GM13976 (cell line): ENCODE measurements at regions not wholly inside any gene's neighbourhood (a gene's known extent, or its start where the extent isn't known, plus 50 kb on each side); places are given as distances from the start of the nearest gene placed in this dataset.

ENCODE experiments used
- DNase-seq: peaks from one replicate; pipeline ENCODE4 v3.0.0; 2012; ENCODE audit warnings: low spot score
- CTCF ChIP-seq: IDR thresholded peaks from 2 replicates; pipeline ENCODE4 v1.5.1; 2012; ENCODE audit warnings: borderline replicate concordance, mild to moderate bottlenecking; ENCODE audit not compliant: insufficient read depth; ENCODE audit errors: extremely low read depth, missing control alignments, control extremely low read depth
- in situ Hi-C: fragments of 300-500 bp; cut with MboI; formaldehyde crosslinking; loops from one replicate; pipeline ENCODE4 v1.12.0; 2022; ENCODE audit warnings: low sequenced_read_pairs, mixed read lengths, inconsistent platforms; ENCODE audit not compliant: unreplicated experiment

- in situ Hi-C loops = no loop called here
Measured at GRCh38 chr2:128384446-128384845, 65.8 kb upstream of the HS6ST1 start.

GRCh38 chr2:128384956-128385355, 66.3 kb upstream of the HS6ST1 start:
- TF ChIP-seq CTCF = no peak
- in situ Hi-C loops = no loop called here
- no peak for DNase-seq

More at GRCh38 chr2:128384446-128384845, 65.8 kb upstream of the HS6ST1 start:
- TF ChIP-seq CTCF = no peak
- DNase-seq = no peak

GRCh38 chr2:128385365-128385764, 66.7 kb upstream of the HS6ST1 start:
- no peak for TF ChIP-seq CTCF
- in situ Hi-C loops = no loop called here
- no peak for DNase-seq

- no peak for TF ChIP-seq CTCF
- no peak for DNase-seq
- in situ Hi-C loops = no loop called here
Measured at GRCh38 chr2:128386066-128386465, 67.4 kb upstream of the HS6ST1 start.

GRCh38 chr2:128388499-128388941, 69.9 kb upstream of the HS6ST1 start:
- TF ChIP-seq CTCF = no peak
- DNase-seq = no peak
- in situ Hi-C loops = no loop called here

- TF ChIP-seq CTCF = no peak
- in situ Hi-C loops = no loop called here
- no peak for DNase-seq
Measured at GRCh38 chr2:128389388-128390086, 70.9 kb upstream of the HS6ST1 start.
